BE2C (cell line): ENCODE measurements at regions not wholly inside any gene's neighbourhood (a gene's known extent, or its start where the extent isn't known, plus 50 kb on each side); places are given as distances from the start of the nearest gene placed in this dataset.
"Not testable (repeated sequence)": the region's sequence is repeated elsewhere in the genome, so short reads cannot be mapped to it uniquely, and the experiment has no call there.

Experiments
- DNase-seq: peaks from one replicate; pipeline ENCODE4 v3.0.0-alpha.2; 2020
- H3K27me3 ChIP-seq: fragments of 250-450 bp; sonication (Bioruptor Pico); 2 replicates; pipeline ENCODE4 v1.5.1; 2020; ENCODE audit warnings: mild to moderate bottlenecking
- H3K36me3 ChIP-seq: fragments of 250-450 bp; sonication (Bioruptor Pico); 2 replicates; pipeline ENCODE4 v1.5.1; 2020; ENCODE audit warnings: mild to moderate bottlenecking
- H3K4me1 ChIP-seq: fragments of 250-450 bp; sonication (Bioruptor Pico); 2 replicates; pipeline ENCODE4 v1.5.1; 2020
- H3K4me3 ChIP-seq: 2 replicates; pipeline ENCODE4 v1.5.1; 2011; ENCODE audit warnings: low read depth, low read length
- H3K9me3 ChIP-seq: fragments of 250-450 bp; sonication (Bioruptor Pico); 2 replicates; pipeline ENCODE4 v1.5.1; 2020
- CTCF ChIP-seq: IDR thresholded peaks from 2 replicates; pipeline ENCODE4 v1.5.1; 2012; ENCODE audit warnings: mild to moderate bottlenecking, low read depth, low read length

- H3K4me1 ChIP-seq: no peaks in the 10 kb centered on the region
- no peaks in the 10 kb centered on the region for H3K36me3 ChIP-seq
- no peak for DNase-seq
- H3K9me3 ChIP-seq: no peaks in the 10 kb centered on the region
- no peak for TF ChIP-seq CTCF
- no peak overlapping the region for H3K4me3 ChIP-seq
- no peaks in the 10 kb centered on the region for H3K27me3 ChIP-seq
Observed at GRCh38 chr1:104190821-104191220, 441.1 kb downstream of the AMY1C start.

GRCh38 chr1:104195395-104195794, 445.7 kb downstream of the AMY1C start:
- Histone ChIP-seq H3K9me3 (no peaks in the 10 kb centered on the region), H3K27me3 (no peaks in the 10 kb centered on the region), H3K4me1 (no peaks in the 10 kb centered on the region), H3K36me3 (no peaks in the 10 kb centered on the region), H3K4me3 (no peak overlapping the region)
- no peak for DNase-seq
- TF ChIP-seq CTCF: no peak

- Histone ChIP-seq H3K9me3 (no peaks in the 10 kb centered on the region), H3K27me3 (no peaks in the 10 kb centered on the region), H3K4me3 (no peak overlapping the region), H3K4me1 (no peaks in the 10 kb centered on the region), H3K36me3 (no peaks in the 10 kb centered on the region)
- DNase-seq: peak; percentile 15
- no peak for TF ChIP-seq CTCF
Observed at GRCh38 chr1:104196136-104196535, 446.4 kb downstream of the AMY1C start.

- no peaks in the 10 kb centered on the region for H3K4me1 ChIP-seq
- DNase-seq: no peak
- no peaks in the 10 kb centered on the region for H3K27me3 ChIP-seq
- no peak overlapping the region for H3K4me3 ChIP-seq
- H3K36me3 ChIP-seq: no peaks in the 10 kb centered on the region
- TF ChIP-seq CTCF: no peak
- H3K9me3 ChIP-seq: no peaks in the 10 kb centered on the region
Observed at GRCh38 chr1:104197516-104197915, 447.8 kb downstream of the AMY1C start.

GRCh38 chr1:104212239-104212638, 462.5 kb downstream of the AMY1C start:
- Histone ChIP-seq H3K27me3 (no peaks in the 10 kb centered on the region), H3K9me3 (no peaks in the 10 kb centered on the region; the same call in 1 of the 2 replicates), H3K4me1 (no peaks in the 10 kb centered on the region), H3K36me3 (no peaks in the 10 kb centered on the region), H3K4me3 (no peak overlapping the region)
- DNase-seq: no peak
- no peak for TF ChIP-seq CTCF

- H3K4me1 ChIP-seq, DNase-seq, H3K27me3 ChIP-seq, H3K36me3 ChIP-seq, H3K9me3 ChIP-seq, H3K4me3 ChIP-seq: not testable (repeated sequence)
Observed at GRCh38 chr1:104217395-104217986, 467.8 kb downstream of the AMY1C start.

- no peak overlapping the region for H3K4me3 ChIP-seq
- H3K4me1 ChIP-seq: no peaks in the 10 kb centered on the region
- H3K9me3 ChIP-seq: no peaks in the 10 kb centered on the region
- no peak for DNase-seq
- TF ChIP-seq CTCF: no peak
- no peaks in the 10 kb centered on the region for H3K36me3 ChIP-seq
- H3K27me3 ChIP-seq: no peaks in the 10 kb centered on the region
Observed at GRCh38 chr1:104229860-104230259, 480.2 kb downstream of the AMY1C start.
